SK-N-SH (cell line): ENCODE measurements at regions not wholly inside any gene's neighbourhood (a gene's known extent, or its start where the extent isn't known, plus 50 kb on each side); places are given as distances from the start of the nearest gene placed in this dataset.

Experiments
- CTCF ChIA-PET: fragments of 300-600, 350-600 bp; formaldehyde crosslinking; extraction: SDS; loops from one replicate; lab custom pipeline; 2021; lab: Yijun Ruan, JAX
- POLR2A ChIA-PET: fragments of 350-600 bp; sonication (Branson Sonifier 250); formaldehyde crosslinking; extraction: SDS; loops from one replicate; lab custom pipeline; 2020; ENCODE audit warnings: antibody characterized with exemption, inconsistent platforms; lab: Yijun Ruan, JAX
- DNase-seq: peaks from one replicate; pipeline ENCODE4 v3.0.0; 2012
- H2AFZ ChIP-seq: fragments of 200-600 bp; sonication (generic); 2 replicates; pipeline ENCODE4 v1.8.1; 2016; ENCODE audit warnings: antibody characterized with exemption, mild to moderate bottlenecking, low read depth
- H3F3A ChIP-seq: fragments of 200-600 bp; sonication (generic); replicated peaks from 2 replicates; pipeline ENCODE3; 2016; ENCODE audit warnings: antibody characterized with exemption, mild to moderate bottlenecking; ENCODE audit not compliant: insufficient read depth
- H3K27ac ChIP-seq, 2 experiments: fragments of 200-500 bp in 1 of 2; fragments of 200-600 bp in 1 of 2; sonication (Bioruptor generic) in 1 of 2; sonication (generic), shearing (Covaris generic) in 1 of 2; 2 replicates each; pipeline versions ENCODE4 v1.5.1 to v1.6.1; 2014 to 2016; ENCODE audit warnings: low read depth in 2 of 2, inconsistent platforms in 1 of 2, low read length in 1 of 2, mild to moderate bottlenecking in 1 of 2, mixed read lengths in 1 of 2
- H3K27me3 ChIP-seq: fragments of 200-600 bp; sonication (generic), shearing (Covaris generic); 2 replicates; pipeline ENCODE4 v1.6.1; 2016; ENCODE audit warnings: mixed run types; ENCODE audit not compliant: insufficient read depth
- H3K36me3 ChIP-seq, 2 experiments: fragments of 200-500 bp in 1 of 2; fragments of 200-600 bp in 1 of 2; sonication (Bioruptor generic) in 1 of 2; sonication (generic) in 1 of 2; replicated peaks in 1 of 2; 2 replicates each; pipeline versions ENCODE3 to v1.5.1; 2014 to 2016; ENCODE audit warnings: low read length in 1 of 2, mild to moderate bottlenecking in 1 of 2; ENCODE audit not compliant: insufficient read depth in 2 of 2, control insufficient read depth in 1 of 2
- H3K4me1 ChIP-seq, 2 experiments: fragments of 200-500 bp in 1 of 2; fragments of 200-600 bp in 1 of 2; sonication (Bioruptor generic) in 1 of 2; sonication (generic), shearing (Covaris generic) in 1 of 2; 2 replicates each; pipeline versions ENCODE4 v1.5.1 to v1.6.1; 2014 to 2016; ENCODE audit warnings: low read depth in 1 of 2, low read length in 1 of 2, mixed run types in 1 of 2; ENCODE audit not compliant: insufficient read depth in 2 of 2, control insufficient read depth in 1 of 2
- H3K4me2 ChIP-seq: fragments of 200-600 bp; sonication (generic), shearing (Covaris generic); 2 replicates; pipeline ENCODE4 v1.6.1; 2017; ENCODE audit warnings: mixed run types
- H3K4me3 ChIP-seq, 2 experiments: fragments of 200-500 bp in 1 of 2; fragments of 200-600 bp in 1 of 2; sonication (Bioruptor generic) in 1 of 2; sonication (generic), shearing (Covaris generic) in 1 of 2; 2 replicates each; pipeline versions ENCODE4 v1.5.1 to v1.8.1; 2014 to 2016; ENCODE audit warnings: low read depth in 2 of 2, inconsistent platforms in 1 of 2, low read length in 1 of 2, mild to moderate bottlenecking in 1 of 2, mixed read lengths in 1 of 2, moderate library complexity in 1 of 2
- H3K79me2 ChIP-seq: fragments of 200-600 bp; sonication (generic); 2 replicates; pipeline ENCODE4 v1.8.1; 2017; ENCODE audit warnings: mild to moderate bottlenecking; ENCODE audit not compliant: insufficient read depth
- H3K9ac ChIP-seq: fragments of 200-600 bp; sonication (generic); 2 replicates; pipeline ENCODE4 v1.6.1; 2017; ENCODE audit warnings: mixed run types
- H3K9me2 ChIP-seq: fragments of 200-600 bp; sonication (generic); 2 replicates; pipeline ENCODE4 v1.6.1; 2017; ENCODE audit warnings: mixed run types
- H3K9me3 ChIP-seq: fragments of 200-600 bp; sonication (generic); 2 replicates; pipeline ENCODE4 v1.6.1; 2017; ENCODE audit warnings: mixed run types, mild to moderate bottlenecking, moderate library complexity
- H4K20me1 ChIP-seq: fragments of 200-600 bp; sonication (generic); 2 replicates; pipeline ENCODE4 v1.6.1; 2017; ENCODE audit warnings: mild to moderate bottlenecking, mixed run types; ENCODE audit not compliant: insufficient read depth
- CHD2 ChIP-seq: fragments of 150-350 bp; IDR thresholded peaks from 2 replicates; pipeline ENCODE4 v1.6.1; 2018; ENCODE audit warnings: low read length; ENCODE audit not compliant: partially characterized antibody
- ELF1 ChIP-seq: IDR thresholded peaks from 2 replicates; pipeline ENCODE4 v1.4.0; 2012
- EP300 ChIP-seq, 2 experiments: IDR thresholded peaks; 2 replicates each; pipeline versions ENCODE4 v1.4.0 to v1.6.1; 2012; ENCODE audit warnings: borderline replicate concordance in 1 of 2, low read depth in 1 of 2, low read length in 1 of 2
- EZH2phosphoT487 ChIP-seq: fragments of 200-600 bp; sonication (generic); IDR thresholded peaks from 2 replicates; pipeline ENCODE4 v1.6.1; 2017; ENCODE audit warnings: low read depth, mixed run types, mild to moderate bottlenecking, antibody characterized with exemption, moderate library complexity, borderline replicate concordance
- FOXJ3 ChIP-seq: sonication (generic); formaldehyde crosslinking; IDR thresholded peaks from 2 replicates; pipeline ENCODE4 v1.5.1; 2020; ENCODE audit warnings: mild to moderate bottlenecking, missing genetic modification reagents
- MEF2A ChIP-seq: IDR thresholded peaks from 2 replicates; pipeline ENCODE4 v1.4.0; 2012; ENCODE audit warnings: low read depth, borderline replicate concordance
- MXI1 ChIP-seq: IDR thresholded peaks from 2 replicates; pipeline ENCODE4 v1.6.1; 2012; ENCODE audit warnings: mild to moderate bottlenecking, low read depth, low read length, improper control_type of control experiment
- NFIC ChIP-seq: IDR thresholded peaks from 2 replicates; pipeline ENCODE4 v1.4.0; 2012; ENCODE audit warnings: borderline replicate concordance
- NRF1 ChIP-seq: IDR thresholded peaks from 2 replicates; pipeline ENCODE4 v1.6.1; 2012; ENCODE audit warnings: low read depth, mild to moderate bottlenecking, low read length
- RXRA ChIP-seq: IDR thresholded peaks from 2 replicates; pipeline ENCODE4 v1.4.0; 2012; ENCODE audit warnings: low read depth, mild to moderate bottlenecking, borderline replicate concordance
- SIN3A ChIP-seq: IDR thresholded peaks from 2 replicates; pipeline ENCODE4 v1.6.1; 2012; ENCODE audit warnings: low read depth, mild to moderate bottlenecking, low read length, moderate library complexity, borderline replicate concordance
- TCF12 ChIP-seq: IDR thresholded peaks from 2 replicates; pipeline ENCODE4 v1.4.0; 2012
- TEAD4 ChIP-seq: IDR thresholded peaks from 2 replicates; pipeline ENCODE4 v1.4.0; 2012; ENCODE audit warnings: mild to moderate bottlenecking, borderline replicate concordance; ENCODE audit not compliant: insufficient read depth
- WGBS: methylation state at CpG from one replicate; pipeline ENCODE4 v1.1.6; 2017; ENCODE audit warnings: low lambda C conversion rate; 5-methylcytosine and 5-hydroxymethylcytosine counted together
- TF ChIP-seq, protein P1 (sequence below): IDR thresholded peaks from 2 replicates; pipeline ENCODE4 v1.4.0; 2012; ENCODE audit warnings: low read depth, borderline replicate concordance
- TF ChIP-seq, protein P2 (sequence below): IDR thresholded peaks from 2 replicates; pipeline ENCODE4 v1.4.0; 2012; ENCODE audit warnings: low read depth
- TF ChIP-seq, protein P3 (sequence below): IDR thresholded peaks from 2 replicates; pipeline ENCODE4; 2012
- TF ChIP-seq, protein P4 (sequence below): fragments of 200-600 bp; sonication (generic); IDR thresholded peaks from 2 replicates; pipeline ENCODE4 v1.6.1; 2017; ENCODE audit warnings: antibody characterized with exemption, mild to moderate bottlenecking, moderate library complexity
- TF ChIP-seq, protein P5 (sequence below): fragments of 150-350 bp; IDR thresholded peaks from 2 replicates; pipeline ENCODE4 v1.6.1; 2016; ENCODE audit warnings: mild to moderate bottlenecking, low read depth, low read length
- TF ChIP-seq, protein P6 (sequence below): IDR thresholded peaks from 2 replicates; pipeline ENCODE4 v1.4.0; 2012; ENCODE audit warnings: low read depth, borderline replicate concordance
- TF ChIP-seq, protein P7 (sequence below): IDR thresholded peaks from 2 replicates; pipeline ENCODE4 v1.6.1; 2012; ENCODE audit warnings: mild to moderate bottlenecking, low read depth, low read length, moderate library complexity

DNA sequence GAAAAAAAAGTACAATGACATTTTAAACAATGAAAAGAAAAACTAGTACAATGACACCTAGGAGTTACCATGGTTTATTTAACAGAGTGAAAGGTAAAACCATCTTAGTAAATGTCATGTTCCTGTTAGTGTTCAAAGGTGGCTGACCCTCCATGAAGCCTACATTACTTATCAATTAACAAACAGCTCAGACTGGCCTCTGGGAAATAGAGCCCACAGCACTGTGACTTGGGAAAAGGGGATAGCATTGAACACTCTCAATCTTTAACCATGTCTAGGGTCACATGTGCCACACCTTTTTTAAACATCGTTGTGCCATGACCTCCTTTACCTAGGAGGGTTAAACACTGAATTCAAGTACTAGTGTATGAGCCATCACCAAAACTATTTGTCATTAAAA lies 106.3 kb upstream of the SOX5 start:
- H3K27me3 ChIP-seq: no peaks in the 10 kb centered on the region
- H2AFZ ChIP-seq: no peak overlapping the region
- CTCF ChIA-PET: no interaction called here
- H3K36me3 ChIP-seq: no peaks in the 10 kb centered on the region
- H3K4me1 ChIP-seq: peaks cover 3 to 5% of the 10 kb centered on the region in 2 experiments; a peak in 3 of 4 replicates
- no peaks in the 10 kb centered on the region for H4K20me1 ChIP-seq
- POLR2A ChIA-PET: no interaction called here
- no peak for DNase-seq
- H3K9me2 ChIP-seq: no peaks in the 10 kb centered on the region
- 78% methylated on average over 1 of the region's 1 CpG for WGBS
- H3K9me3 ChIP-seq: no peaks in the 10 kb centered on the region
- no peak overlapping the region for H3K4me2 ChIP-seq
- no peak for TF ChIP-seq RXRA
- no peak for TF ChIP-seq TCF12
- no peak for TF ChIP-seq ELF1
- no peak for TF ChIP-seq FOXJ3
- TF ChIP-seq NRF1: no peak
- no peak for TF ChIP-seq MXI1
- no peak for TF ChIP-seq MEF2A
- TF ChIP-seq, protein P1, sequence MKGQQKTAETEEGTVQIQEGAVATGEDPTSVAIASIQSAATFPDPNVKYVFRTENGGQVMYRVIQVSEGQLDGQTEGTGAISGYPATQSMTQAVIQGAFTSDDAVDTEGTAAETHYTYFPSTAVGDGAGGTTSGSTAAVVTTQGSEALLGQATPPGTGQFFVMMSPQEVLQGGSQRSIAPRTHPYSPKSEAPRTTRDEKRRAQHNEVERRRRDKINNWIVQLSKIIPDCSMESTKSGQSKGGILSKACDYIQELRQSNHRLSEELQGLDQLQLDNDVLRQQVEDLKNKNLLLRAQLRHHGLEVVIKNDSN: no peak
- TF ChIP-seq SIN3A: no peak
- TF ChIP-seq, protein P2, sequence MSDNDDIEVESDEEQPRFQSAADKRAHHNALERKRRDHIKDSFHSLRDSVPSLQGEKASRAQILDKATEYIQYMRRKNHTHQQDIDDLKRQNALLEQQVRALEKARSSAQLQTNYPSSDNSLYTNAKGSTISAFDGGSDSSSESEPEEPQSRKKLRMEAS: no peak
- TF ChIP-seq NFIC: no peak
- TF ChIP-seq, protein P3, sequence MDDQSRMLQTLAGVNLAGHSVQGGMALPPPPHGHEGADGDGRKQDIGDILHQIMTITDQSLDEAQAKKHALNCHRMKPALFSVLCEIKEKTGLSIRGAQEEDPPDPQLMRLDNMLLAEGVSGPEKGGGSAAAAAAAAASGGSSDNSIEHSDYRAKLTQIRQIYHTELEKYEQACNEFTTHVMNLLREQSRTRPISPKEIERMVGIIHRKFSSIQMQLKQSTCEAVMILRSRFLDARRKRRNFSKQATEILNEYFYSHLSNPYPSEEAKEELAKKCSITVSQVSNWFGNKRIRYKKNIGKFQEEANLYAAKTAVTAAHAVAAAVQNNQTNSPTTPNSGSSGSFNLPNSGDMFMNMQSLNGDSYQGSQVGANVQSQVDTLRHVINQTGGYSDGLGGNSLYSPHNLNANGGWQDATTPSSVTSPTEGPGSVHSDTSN: no peak
- no peak for TF ChIP-seq EP300 (IDR thresholded peaks at IDR 0.05; ENCODE audit: borderline replicate concordance in 1 of 2, low read depth in 1 of 2, low read length in 1 of 2)
- TF ChIP-seq, protein P4, sequence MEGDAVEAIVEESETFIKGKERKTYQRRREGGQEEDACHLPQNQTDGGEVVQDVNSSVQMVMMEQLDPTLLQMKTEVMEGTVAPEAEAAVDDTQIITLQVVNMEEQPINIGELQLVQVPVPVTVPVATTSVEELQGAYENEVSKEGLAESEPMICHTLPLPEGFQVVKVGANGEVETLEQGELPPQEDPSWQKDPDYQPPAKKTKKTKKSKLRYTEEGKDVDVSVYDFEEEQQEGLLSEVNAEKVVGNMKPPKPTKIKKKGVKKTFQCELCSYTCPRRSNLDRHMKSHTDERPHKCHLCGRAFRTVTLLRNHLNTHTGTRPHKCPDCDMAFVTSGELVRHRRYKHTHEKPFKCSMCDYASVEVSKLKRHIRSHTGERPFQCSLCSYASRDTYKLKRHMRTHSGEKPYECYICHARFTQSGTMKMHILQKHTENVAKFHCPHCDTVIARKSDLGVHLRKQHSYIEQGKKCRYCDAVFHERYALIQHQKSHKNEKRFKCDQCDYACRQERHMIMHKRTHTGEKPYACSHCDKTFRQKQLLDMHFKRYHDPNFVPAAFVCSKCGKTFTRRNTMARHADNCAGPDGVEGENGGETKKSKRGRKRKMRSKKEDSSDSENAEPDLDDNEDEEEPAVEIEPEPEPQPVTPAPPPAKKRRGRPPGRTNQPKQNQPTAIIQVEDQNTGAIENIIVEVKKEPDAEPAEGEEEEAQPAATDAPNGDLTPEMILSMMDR: no peak
- TF ChIP-seq EZH2phosphoT487: no peak
- no peak for TF ChIP-seq CHD2
- TF ChIP-seq, protein P5, sequence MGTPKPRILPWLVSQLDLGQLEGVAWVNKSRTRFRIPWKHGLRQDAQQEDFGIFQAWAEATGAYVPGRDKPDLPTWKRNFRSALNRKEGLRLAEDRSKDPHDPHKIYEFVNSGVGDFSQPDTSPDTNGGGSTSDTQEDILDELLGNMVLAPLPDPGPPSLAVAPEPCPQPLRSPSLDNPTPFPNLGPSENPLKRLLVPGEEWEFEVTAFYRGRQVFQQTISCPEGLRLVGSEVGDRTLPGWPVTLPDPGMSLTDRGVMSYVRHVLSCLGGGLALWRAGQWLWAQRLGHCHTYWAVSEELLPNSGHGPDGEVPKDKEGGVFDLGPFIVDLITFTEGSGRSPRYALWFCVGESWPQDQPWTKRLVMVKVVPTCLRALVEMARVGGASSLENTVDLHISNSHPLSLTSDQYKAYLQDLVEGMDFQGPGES: no peak
- no peak for TF ChIP-seq TEAD4
- TF ChIP-seq, protein P6, sequence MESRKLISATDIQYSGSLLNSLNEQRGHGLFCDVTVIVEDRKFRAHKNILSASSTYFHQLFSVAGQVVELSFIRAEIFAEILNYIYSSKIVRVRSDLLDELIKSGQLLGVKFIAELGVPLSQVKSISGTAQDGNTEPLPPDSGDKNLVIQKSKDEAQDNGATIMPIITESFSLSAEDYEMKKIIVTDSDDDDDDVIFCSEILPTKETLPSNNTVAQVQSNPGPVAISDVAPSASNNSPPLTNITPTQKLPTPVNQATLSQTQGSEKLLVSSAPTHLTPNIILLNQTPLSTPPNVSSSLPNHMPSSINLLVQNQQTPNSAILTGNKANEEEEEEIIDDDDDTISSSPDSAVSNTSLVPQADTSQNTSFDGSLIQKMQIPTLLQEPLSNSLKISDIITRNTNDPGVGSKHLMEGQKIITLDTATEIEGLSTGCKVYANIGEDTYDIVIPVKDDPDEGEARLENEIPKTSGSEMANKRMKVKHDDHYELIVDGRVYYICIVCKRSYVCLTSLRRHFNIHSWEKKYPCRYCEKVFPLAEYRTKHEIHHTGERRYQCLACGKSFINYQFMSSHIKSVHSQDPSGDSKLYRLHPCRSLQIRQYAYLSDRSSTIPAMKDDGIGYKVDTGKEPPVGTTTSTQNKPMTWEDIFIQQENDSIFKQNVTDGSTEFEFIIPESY: no peak
- TF ChIP-seq, protein P7, sequence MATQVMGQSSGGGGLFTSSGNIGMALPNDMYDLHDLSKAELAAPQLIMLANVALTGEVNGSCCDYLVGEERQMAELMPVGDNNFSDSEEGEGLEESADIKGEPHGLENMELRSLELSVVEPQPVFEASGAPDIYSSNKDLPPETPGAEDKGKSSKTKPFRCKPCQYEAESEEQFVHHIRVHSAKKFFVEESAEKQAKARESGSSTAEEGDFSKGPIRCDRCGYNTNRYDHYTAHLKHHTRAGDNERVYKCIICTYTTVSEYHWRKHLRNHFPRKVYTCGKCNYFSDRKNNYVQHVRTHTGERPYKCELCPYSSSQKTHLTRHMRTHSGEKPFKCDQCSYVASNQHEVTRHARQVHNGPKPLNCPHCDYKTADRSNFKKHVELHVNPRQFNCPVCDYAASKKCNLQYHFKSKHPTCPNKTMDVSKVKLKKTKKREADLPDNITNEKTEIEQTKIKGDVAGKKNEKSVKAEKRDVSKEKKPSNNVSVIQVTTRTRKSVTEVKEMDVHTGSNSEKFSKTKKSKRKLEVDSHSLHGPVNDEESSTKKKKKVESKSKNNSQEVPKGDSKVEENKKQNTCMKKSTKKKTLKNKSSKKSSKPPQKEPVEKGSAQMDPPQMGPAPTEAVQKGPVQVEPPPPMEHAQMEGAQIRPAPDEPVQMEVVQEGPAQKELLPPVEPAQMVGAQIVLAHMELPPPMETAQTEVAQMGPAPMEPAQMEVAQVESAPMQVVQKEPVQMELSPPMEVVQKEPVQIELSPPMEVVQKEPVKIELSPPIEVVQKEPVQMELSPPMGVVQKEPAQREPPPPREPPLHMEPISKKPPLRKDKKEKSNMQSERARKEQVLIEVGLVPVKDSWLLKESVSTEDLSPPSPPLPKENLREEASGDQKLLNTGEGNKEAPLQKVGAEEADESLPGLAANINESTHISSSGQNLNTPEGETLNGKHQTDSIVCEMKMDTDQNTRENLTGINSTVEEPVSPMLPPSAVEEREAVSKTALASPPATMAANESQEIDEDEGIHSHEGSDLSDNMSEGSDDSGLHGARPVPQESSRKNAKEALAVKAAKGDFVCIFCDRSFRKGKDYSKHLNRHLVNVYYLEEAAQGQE: no peak
- TF ChIP-seq, all 33 proteins: peak for 0
- H3K27ac ChIP-seq: no peak overlapping the region
- no peaks in the 10 kb centered on the region for H3K79me2 ChIP-seq
- no peak overlapping the region for H3K4me3 ChIP-seq
- H3F3A ChIP-seq: no peaks in the 10 kb centered on the region
- H3K9ac ChIP-seq: no peak overlapping the region
